GM11168 (cell line): ENCODE measurements at regions not wholly inside any gene's neighbourhood (a gene's known extent, or its start where the extent isn't known, plus 50 kb on each side); places are given as distances from the start of the nearest gene placed in this dataset.

ENCODE experiments used
- in situ Hi-C: fragments of 300-500 bp; cut with MboI; formaldehyde crosslinking; loops from one replicate; pipeline ENCODE4 v1.12.0; 2022; ENCODE audit warnings: low sequenced_read_pairs; ENCODE audit not compliant: unreplicated experiment

GRCh38 chr18:53771664-53772063 lies 452.8 kb downstream of the MBD2 start:
- in situ Hi-C loops = no loop called here

GRCh38 chr18:53765211-53765610 lies 459.3 kb downstream of the MBD2 start:
- in situ Hi-C loops = no loop called here

GRCh38 chr18:53764086-53764485 lies 460.4 kb downstream of the MBD2 start:
- in situ Hi-C loops = no loop called here

- in situ Hi-C loops = no loop called here
Measured at GRCh38 chr18:53757328-53757727, 467.1 kb downstream of the MBD2 start.

- in situ Hi-C loops = no loop called here
Measured at GRCh38 chr18:53756610-53756972, 467.9 kb downstream of the MBD2 start.

- in situ Hi-C loops = no loop called here
Measured at GRCh38 chr18:53755914-53756609, 468.4 kb downstream of the MBD2 start.

GRCh38 chr18:53754154-53754553 lies 470.3 kb downstream of the MBD2 start:
- in situ Hi-C loops = no loop called here

- in situ Hi-C loops = no loop called here
Measured at GRCh38 chr18:53753601-53754000, 470.9 kb downstream of the MBD2 start.

- in situ Hi-C loops = no loop called here
Measured at GRCh38 chr18:53752781-53753367, 471.6 kb downstream of the MBD2 start.

- in situ Hi-C loops = no loop called here
Measured at GRCh38 chr18:53749766-53750165, 474.7 kb downstream of the MBD2 start.

- in situ Hi-C loops = no loop called here
Measured at GRCh38 chr18:53747663-53748160, 476.8 kb downstream of the MBD2 start.

GRCh38 chr18:53747210-53747609 lies 477.3 kb downstream of the MBD2 start:
- in situ Hi-C loops = no loop called here

GRCh38 chr18:53745986-53746385 lies 478.5 kb downstream of the MBD2 start:
- in situ Hi-C loops = no loop called here

- in situ Hi-C loops = no loop called here
Measured at GRCh38 chr18:53745224-53745967, 479.1 kb downstream of the MBD2 start.

- in situ Hi-C loops = no loop called here
Measured at GRCh38 chr18:53739700-53740099, 484.8 kb downstream of the MBD2 start.

- in situ Hi-C loops = no loop called here
Measured at GRCh38 chr18:53735526-53735925, 488.9 kb downstream of the MBD2 start.

- in situ Hi-C loops = no loop called here
Measured at GRCh38 chr18:53715243-53715853, 509.1 kb downstream of the MBD2 start.

- in situ Hi-C loops = no loop called here
Measured at GRCh38 chr18:53710080-53710479, 514.4 kb downstream of the MBD2 start.

- in situ Hi-C loops = no loop called here
Measured at GRCh38 chr18:53702480-53702879, 522.0 kb downstream of the MBD2 start.

GRCh38 chr18:53701697-53702096 lies 522.8 kb downstream of the MBD2 start:
- in situ Hi-C loops = no loop called here

GRCh38 chr18:53698907-53699306 lies 525.6 kb downstream of the MBD2 start:
- in situ Hi-C loops = no loop called here
